Activated CD8-positive, alpha-beta T cell treated with anti-CD3 and anti-CD28 coated beads, Interleukin-2, amount 10 ng/mL, durations not matched to agents 7 days and 5 days (primary cell): ENCODE measurements at regions not wholly inside any gene's neighbourhood (a gene's known extent, or its start where the extent isn't known, plus 50 kb on each side); places are given as distances from the start of the nearest gene placed in this dataset.

Experiments used
- ATAC-seq: fragments of 150-1000 bp; cut with Tn5 transposase; one replicate; pipeline ENCODE4 v1.10.0; 2021; ENCODE audit warnings: moderate library complexity
- CTCF ChIA-PET: fragments of 350-600 bp; sonication (Branson Sonifier 250); formaldehyde crosslinking; loops from one replicate; lab custom pipeline; 2021; ENCODE audit warnings: antibody characterized with exemption; lab: Charles Lee
- POLR2A ChIA-PET: fragments of 350-600 bp; sonication (Branson Sonifier 250); formaldehyde crosslinking; loops from one replicate; lab custom pipeline; 2021; ENCODE audit warnings: antibody characterized with exemption; lab: Charles Lee
- DNase-seq: peaks from one replicate; pipeline ENCODE4 v3.0.0-alpha.2; 2020
- H3K27ac Mint-ChIP-seq: one replicate; pipeline ENCODE4 v1.8.0; 2021; ENCODE audit warnings: mild to moderate bottlenecking, mixed read lengths
- H3K27me3 Mint-ChIP-seq: one replicate; pipeline ENCODE4 v1.8.0; 2021; ENCODE audit warnings: low read depth, mixed read lengths
- H3K36me3 Mint-ChIP-seq: one replicate; pipeline ENCODE4 v1.8.0; 2021; ENCODE audit warnings: low read depth, mixed read lengths
- H3K4me1 Mint-ChIP-seq: one replicate; pipeline ENCODE4 v1.8.0; 2021; ENCODE audit warnings: low read depth, mixed read lengths
- H3K4me3 Mint-ChIP-seq: one replicate; pipeline ENCODE4 v1.8.0; 2021; ENCODE audit warnings: mild to moderate bottlenecking, mixed read lengths
- H3K9me3 Mint-ChIP-seq: one replicate; pipeline ENCODE4 v1.8.0; 2022; ENCODE audit warnings: mixed read lengths; ENCODE audit not compliant: insufficient read depth

DNA sequence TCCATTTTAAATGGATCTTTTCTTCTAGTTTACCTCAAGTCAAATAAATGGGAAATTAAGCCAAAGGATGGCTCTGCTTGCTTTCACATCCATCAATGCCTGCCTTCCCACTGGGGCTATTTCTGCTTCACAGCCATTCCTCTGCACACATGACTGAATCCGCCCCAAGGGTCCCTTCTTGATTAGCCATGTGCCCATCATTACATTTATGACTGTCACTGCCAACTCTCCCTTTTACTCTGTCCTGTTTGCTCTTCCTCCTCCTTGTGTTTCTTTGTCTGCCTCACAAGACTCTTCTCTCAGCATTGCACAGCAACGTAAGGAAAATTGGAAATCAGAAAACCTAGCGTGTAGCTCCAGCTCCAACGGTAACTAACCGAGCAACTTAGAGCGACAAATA is 410.2 kb downstream of the TBC1D4 start:
- H3K4me1 Mint-ChIP-seq, result no peaks in the 10 kb centered on the region
- CTCF ChIA-PET, result no interaction called here
- ATAC-seq (no peak), DNase-seq (no peak)
- H3K9me3 Mint-ChIP-seq, result no peaks in the 10 kb centered on the region
- H3K36me3 Mint-ChIP-seq, result no peaks in the 10 kb centered on the region
- no peaks in the 10 kb centered on the region for H3K27me3 Mint-ChIP-seq
- POLR2A ChIA-PET, result no interaction called here
- no peak overlapping the region for H3K4me3 Mint-ChIP-seq
- no peak overlapping the region for H3K27ac Mint-ChIP-seq

GRCh38 chr13:75071395-75071794 is 410.6 kb downstream of the TBC1D4 start:
- no peaks in the 10 kb centered on the region for H3K36me3 Mint-ChIP-seq
- no peaks in the 10 kb centered on the region for H3K9me3 Mint-ChIP-seq
- ChIA-PET CTCF (no interaction called here), POLR2A (no interaction called here)
- ATAC-seq (no peak), DNase-seq (no peak)
- no peak overlapping the region for H3K4me3 Mint-ChIP-seq
- H3K4me1 Mint-ChIP-seq, result no peaks in the 10 kb centered on the region
- no peak overlapping the region for H3K27ac Mint-ChIP-seq
- H3K27me3 Mint-ChIP-seq, result no peaks in the 10 kb centered on the region

DNA sequence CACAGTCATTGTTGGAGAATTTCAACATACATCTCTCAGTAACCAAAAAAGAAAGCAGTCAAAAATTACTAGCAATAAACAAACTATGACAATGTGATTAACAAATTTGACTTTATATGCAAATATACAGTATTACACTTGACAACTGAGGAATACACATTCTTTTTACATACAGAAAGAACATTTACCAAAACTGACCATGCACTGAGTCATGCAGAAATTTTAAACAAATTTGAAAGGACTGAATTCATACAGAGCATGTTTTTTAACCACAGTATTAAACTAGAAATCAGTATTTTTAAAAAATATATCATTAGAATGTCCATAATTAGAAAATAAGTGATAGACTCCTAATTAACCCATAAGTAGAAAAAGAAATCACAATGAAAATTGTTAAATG is 420.1 kb downstream of the TBC1D4 start:
- Mint-ChIP-seq H3K27ac (no peak overlapping the region), H3K36me3 (no peaks in the 10 kb centered on the region), H3K4me3 (no peak overlapping the region), H3K27me3 (no peaks in the 10 kb centered on the region), H3K4me1 (no peaks in the 10 kb centered on the region), H3K9me3 (no peaks in the 10 kb centered on the region)
- CTCF ChIA-PET, result no interaction called here
- ATAC-seq, result no peak
- POLR2A ChIA-PET, result no interaction called here
- no peak for DNase-seq

DNA sequence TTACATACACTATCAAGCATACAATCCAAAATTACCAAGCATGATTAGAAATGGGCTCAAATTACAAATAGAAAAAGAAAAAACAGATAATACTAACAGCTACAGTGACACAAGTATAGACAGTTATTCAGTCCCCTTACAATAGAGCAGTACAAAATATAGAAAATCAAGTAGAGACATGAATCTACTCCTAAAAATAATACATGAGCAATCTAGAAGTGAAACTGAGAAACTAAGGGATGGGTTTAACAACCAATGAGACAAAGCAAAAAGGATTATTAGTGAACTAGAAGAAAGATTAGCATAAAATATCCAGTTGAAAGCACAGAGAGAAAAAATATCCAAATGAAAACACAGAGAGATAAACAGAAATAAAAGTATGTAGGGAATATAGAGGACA is 426.7 kb downstream of the TBC1D4 start:
- no peak overlapping the region for H3K4me3 Mint-ChIP-seq
- H3K9me3 Mint-ChIP-seq, result no peaks in the 10 kb centered on the region
- no peaks in the 10 kb centered on the region for H3K36me3 Mint-ChIP-seq
- no peak for DNase-seq
- no peaks in the 10 kb centered on the region for H3K27me3 Mint-ChIP-seq
- no peak for ATAC-seq
- no peak overlapping the region for H3K27ac Mint-ChIP-seq
- no peaks in the 10 kb centered on the region for H3K4me1 Mint-ChIP-seq
- ChIA-PET POLR2A (no interaction called here), CTCF (no interaction called here)

DNA sequence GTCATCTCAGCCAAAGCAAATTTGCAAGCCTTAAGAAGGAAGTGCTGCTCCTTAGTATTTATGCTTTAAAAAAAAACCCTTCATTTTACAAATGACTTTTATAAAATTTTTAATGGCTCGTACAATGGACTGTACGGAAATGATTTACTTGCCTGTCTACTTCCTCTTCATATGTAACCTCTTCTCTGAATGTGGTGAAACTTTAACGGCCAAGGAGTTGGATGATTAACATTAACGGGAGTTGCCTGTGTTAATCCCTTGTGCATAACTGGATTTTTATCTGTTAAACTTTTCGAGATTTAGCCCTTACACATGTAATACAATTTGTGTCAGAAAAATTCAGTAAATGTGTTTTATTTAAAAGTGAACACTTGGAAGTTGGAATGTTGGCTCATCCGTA is 429.4 kb downstream of the TBC1D4 start:
- H3K4me3 Mint-ChIP-seq, result no peak overlapping the region
- H3K27me3 Mint-ChIP-seq, result no peaks in the 10 kb centered on the region
- ChIA-PET CTCF (no interaction called here), POLR2A (no interaction called here)
- H3K36me3 Mint-ChIP-seq, result no peaks in the 10 kb centered on the region
- no peak for ATAC-seq
- no peaks in the 10 kb centered on the region for H3K4me1 Mint-ChIP-seq
- H3K9me3 Mint-ChIP-seq, result no peaks in the 10 kb centered on the region
- DNase-seq, result no peak
- no peak overlapping the region for H3K27ac Mint-ChIP-seq

DNA sequence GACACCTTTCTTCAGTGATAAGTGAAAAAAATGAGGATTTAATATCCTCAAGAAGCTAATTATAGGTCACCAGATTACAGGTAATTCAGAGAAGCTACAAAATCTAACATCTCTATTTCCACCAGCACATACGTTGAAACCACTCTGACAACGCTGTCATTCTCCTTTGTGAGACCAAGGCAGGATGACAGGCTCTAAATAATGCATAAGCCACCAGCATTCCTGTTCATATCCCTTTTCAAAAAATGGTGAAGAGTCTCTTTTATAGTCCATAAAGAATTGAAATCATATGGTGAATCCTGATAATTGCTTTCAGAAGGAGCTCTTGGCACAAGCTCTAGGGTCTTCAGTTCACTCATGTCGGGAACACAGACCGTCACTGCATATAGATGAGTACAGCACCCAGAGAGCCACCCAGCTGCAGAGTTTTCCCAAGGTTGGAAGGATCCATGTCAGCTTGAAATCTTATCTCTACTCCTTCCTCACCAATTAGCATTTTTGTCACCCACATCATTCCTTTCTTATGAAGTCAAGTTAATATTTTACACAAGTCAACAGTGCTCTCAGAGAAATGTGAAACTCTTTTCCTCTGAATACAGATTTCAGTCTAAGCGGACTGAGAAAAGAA is 431.4 kb downstream of the TBC1D4 start:
- Mint-ChIP-seq H3K36me3 (no peaks in the 10 kb centered on the region), H3K4me3 (no peak overlapping the region), H3K27ac (no peak overlapping the region), H3K27me3 (no peaks in the 10 kb centered on the region), H3K4me1 (no peaks in the 10 kb centered on the region), H3K9me3 (no peaks in the 10 kb centered on the region)
- POLR2A ChIA-PET, result no interaction called here
- ATAC-seq (no peak), DNase-seq (no peak)
- CTCF ChIA-PET, result no interaction called here

GRCh38 chr13:75049735-75050335 is 432.1 kb downstream of the TBC1D4 start:
- Mint-ChIP-seq H3K4me3 (no peak overlapping the region), H3K9me3 (no peaks in the 10 kb centered on the region), H3K27me3 (no peaks in the 10 kb centered on the region), H3K4me1 (no peaks in the 10 kb centered on the region), H3K27ac (no peak overlapping the region), H3K36me3 (no peaks in the 10 kb centered on the region)
- ATAC-seq (no peak), DNase-seq (no peak)
- POLR2A ChIA-PET, result no interaction called here
- CTCF ChIA-PET, result no interaction called here

DNA sequence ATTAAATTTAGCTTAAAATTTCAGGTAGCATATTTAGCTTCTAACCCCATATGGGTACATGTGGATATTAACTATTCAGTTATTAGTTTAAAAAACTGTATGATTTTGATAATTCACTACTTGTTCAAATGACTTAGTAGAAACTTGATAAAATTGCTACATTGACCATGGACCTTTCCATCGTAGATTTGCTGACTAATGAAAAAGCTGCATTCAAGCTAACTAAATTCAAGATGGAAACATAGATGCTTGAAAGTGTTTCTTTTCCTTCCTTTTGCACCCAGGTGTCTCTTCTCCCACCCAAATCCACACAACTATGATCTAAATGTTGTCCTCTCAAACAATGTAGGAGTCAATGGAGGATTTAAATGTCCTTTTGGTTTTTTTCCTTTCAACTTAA is 439.2 kb downstream of the TBC1D4 start:
- Mint-ChIP-seq H3K9me3 (no peaks in the 10 kb centered on the region), H3K36me3 (no peaks in the 10 kb centered on the region), H3K4me3 (no peak overlapping the region), H3K27me3 (no peaks in the 10 kb centered on the region), H3K4me1 (no peaks in the 10 kb centered on the region), H3K27ac (no peak overlapping the region)
- ChIA-PET CTCF (no interaction called here), POLR2A (no interaction called here)
- DNase-seq (no peak), ATAC-seq (no peak)

GRCh38 chr13:75038393-75039113 is 443.4 kb downstream of the TBC1D4 start:
- ATAC-seq, result no peak
- ChIA-PET CTCF (no interaction called here), POLR2A (no interaction called here)
- Mint-ChIP-seq H3K9me3 (no peaks in the 10 kb centered on the region), H3K27ac (no peak overlapping the region), H3K36me3 (no peaks in the 10 kb centered on the region), H3K27me3 (no peaks in the 10 kb centered on the region), H3K4me1 (no peaks in the 10 kb centered on the region), H3K4me3 (no peak overlapping the region)
- DNase-seq, result no peak

DNA sequence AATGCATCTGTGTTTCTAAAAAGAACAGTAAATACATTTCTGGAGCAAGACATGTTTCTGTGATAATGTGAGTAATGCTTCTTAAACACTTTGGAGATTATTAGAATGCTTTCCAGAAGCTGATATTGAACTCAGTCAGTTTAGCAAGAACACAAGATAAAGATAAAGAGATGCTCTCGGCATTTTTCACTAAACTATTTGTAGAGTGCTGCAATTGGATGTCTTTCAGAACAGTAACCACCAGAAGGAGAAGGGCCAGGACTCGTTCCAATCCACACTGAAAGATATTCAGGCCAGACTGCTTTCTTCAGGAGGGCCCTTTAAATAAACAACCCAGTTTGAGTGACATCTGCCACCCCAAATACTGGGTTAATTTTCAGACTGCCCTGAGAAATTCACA is 456.0 kb downstream of the TBC1D4 start:
- CTCF ChIA-PET, result no interaction called here
- no peaks in the 10 kb centered on the region for H3K36me3 Mint-ChIP-seq
- ATAC-seq (no peak), DNase-seq (no peak)
- H3K9me3 Mint-ChIP-seq, result no peaks in the 10 kb centered on the region
- H3K27ac Mint-ChIP-seq, result no peak overlapping the region
- no peak overlapping the region for H3K4me3 Mint-ChIP-seq
- H3K27me3 Mint-ChIP-seq, result no peaks in the 10 kb centered on the region
- POLR2A ChIA-PET, result no interaction called here
- no peaks in the 10 kb centered on the region for H3K4me1 Mint-ChIP-seq

DNA sequence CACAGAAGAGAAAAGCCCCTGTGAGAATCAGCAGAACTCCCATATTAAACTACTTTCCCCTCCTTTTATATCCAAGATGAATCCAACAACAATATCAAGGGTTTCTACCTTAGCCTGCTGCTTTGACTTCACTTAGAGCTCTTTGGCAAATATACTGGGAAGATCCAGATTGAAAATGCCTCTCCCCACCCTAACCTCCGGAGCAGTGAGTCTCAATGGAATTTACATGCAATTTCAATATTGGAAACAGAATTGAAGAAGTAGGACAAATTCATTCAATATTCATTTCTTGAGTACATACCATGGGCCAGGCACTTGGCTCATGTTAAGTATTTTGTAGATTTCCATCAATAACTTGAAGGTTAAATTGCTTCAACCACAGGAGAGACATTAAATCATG is 457.4 kb downstream of the TBC1D4 start:
- no peak for DNase-seq

DNA sequence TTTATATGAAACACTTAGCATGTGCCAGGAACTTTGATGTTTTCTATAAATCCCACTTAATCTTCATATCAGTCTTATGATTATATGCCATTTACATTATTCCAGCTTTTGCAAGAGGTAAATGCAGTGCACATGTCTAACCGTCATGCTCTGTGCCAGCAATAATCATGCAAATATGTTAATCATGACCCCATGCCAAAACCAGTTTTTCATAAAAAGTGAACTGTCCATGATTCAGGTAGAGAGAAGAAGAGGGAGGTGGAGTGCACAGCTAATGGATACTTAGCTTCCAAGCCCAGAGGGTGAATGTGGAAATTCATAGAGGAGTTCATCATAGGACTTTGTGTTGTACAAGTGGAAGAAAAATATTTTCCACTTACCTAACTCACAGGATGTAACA is 458.4 kb downstream of the TBC1D4 start:
- CTCF ChIA-PET, result no interaction called here
- Mint-ChIP-seq H3K36me3 (no peaks in the 10 kb centered on the region), H3K27me3 (peaks cover 2% of the 10 kb centered on the region), H3K9me3 (no peaks in the 10 kb centered on the region), H3K27ac (no peak overlapping the region), H3K4me3 (no peak overlapping the region), H3K4me1 (no peaks in the 10 kb centered on the region)
- DNase-seq, result no peak
- POLR2A ChIA-PET, result no interaction called here
- ATAC-seq, result no peak

More for the DNA sequence above, 457.4 kb downstream of the TBC1D4 start:
- Mint-ChIP-seq H3K27me3 (no peaks in the 10 kb centered on the region), H3K27ac (no peak overlapping the region), H3K36me3 (no peaks in the 10 kb centered on the region), H3K4me3 (no peak overlapping the region), H3K9me3 (no peaks in the 10 kb centered on the region), H3K4me1 (no peaks in the 10 kb centered on the region)
- ATAC-seq, result no peak
- ChIA-PET CTCF (no interaction called here), POLR2A (no interaction called here)
